ENCODE measurements at regions not wholly inside any gene's neighbourhood (a gene's known extent, or its start where the extent isn't known, plus 50 kb on each side); places are given as distances from the start of the nearest gene placed in this dataset.

GRCh38 chr16:6861815-6862477 is 470.7 kb upstream of the RBFOX1 start:
- Mint-ChIP-seq H3K9me3 (no peaks in the 10 kb centered on the region), H3K4me3 (no peak overlapping the region), H3K27me3 (no peaks in the 10 kb centered on the region), H3K36me3 (no peaks in the 10 kb centered on the region), H3K27ac (no peak overlapping the region), H3K4me1 (no peaks in the 10 kb centered on the region)
- ATAC-seq, result no peak

- no peak overlapping the region for H3K27ac Mint-ChIP-seq
- no peaks in the 10 kb centered on the region for H3K4me1 Mint-ChIP-seq
- ATAC-seq, result no peak
- H3K36me3 Mint-ChIP-seq, result no peaks in the 10 kb centered on the region
- no peaks in the 10 kb centered on the region for H3K27me3 Mint-ChIP-seq
- H3K9me3 Mint-ChIP-seq, result peaks cover 3% of the 10 kb centered on the region
- H3K4me3 Mint-ChIP-seq, result no peak overlapping the region
These were observed 471.4 kb upstream of the RBFOX1 start for GRCh38 chr16:6861135-6861814.

- Mint-ChIP-seq H3K36me3 (no peaks in the 10 kb centered on the region), H3K27me3 (no peaks in the 10 kb centered on the region), H3K4me1 (no peaks in the 10 kb centered on the region), H3K27ac (no peak overlapping the region), H3K4me3 (no peak overlapping the region), H3K9me3 (peaks cover 11% of the 10 kb centered on the region)
- ATAC-seq, result no peak
These were observed 475.1 kb upstream of the RBFOX1 start for GRCh38 chr16:6857575-6857974.

- Mint-ChIP-seq H3K4me3 (no peak overlapping the region), H3K27me3 (no peaks in the 10 kb centered on the region), H3K27ac (no peak overlapping the region), H3K36me3 (no peaks in the 10 kb centered on the region), H3K4me1 (no peaks in the 10 kb centered on the region), H3K9me3 (peaks cover 11% of the 10 kb centered on the region)
- ATAC-seq, result no peak
These were observed 476.1 kb upstream of the RBFOX1 start for GRCh38 chr16:6856578-6856977.

- Mint-ChIP-seq H3K36me3 (no peaks in the 10 kb centered on the region), H3K27me3 (no peaks in the 10 kb centered on the region), H3K27ac (no peak overlapping the region), H3K9me3 (peaks cover 20% of the 10 kb centered on the region), H3K4me1 (no peaks in the 10 kb centered on the region), H3K4me3 (no peak overlapping the region)
- ATAC-seq, result no peak
These were observed 479.1 kb upstream of the RBFOX1 start for GRCh38 chr16:6853565-6853964.

- no peaks in the 10 kb centered on the region for H3K36me3 Mint-ChIP-seq
- H3K27me3 Mint-ChIP-seq, result no peaks in the 10 kb centered on the region
- H3K27ac Mint-ChIP-seq, result no peak overlapping the region
- no peak overlapping the region for H3K4me3 Mint-ChIP-seq
- H3K4me1 Mint-ChIP-seq, result no peaks in the 10 kb centered on the region
- ATAC-seq, result no peak
- peaks cover 23% of the 10 kb centered on the region for H3K9me3 Mint-ChIP-seq
These were observed 479.9 kb upstream of the RBFOX1 start for GRCh38 chr16:6852643-6853225.

GRCh38 chr16:6846452-6846851 is 486.2 kb upstream of the RBFOX1 start:
- Mint-ChIP-seq H3K4me3 (no peak overlapping the region), H3K9me3 (peaks cover 24% of the 10 kb centered on the region), H3K4me1 (no peaks in the 10 kb centered on the region), H3K36me3 (no peaks in the 10 kb centered on the region), H3K27me3 (no peaks in the 10 kb centered on the region), H3K27ac (no peak overlapping the region)
- ATAC-seq, result no peak

- no peak overlapping the region for H3K27ac Mint-ChIP-seq
- peaks cover 13% of the 10 kb centered on the region for H3K9me3 Mint-ChIP-seq
- no peaks in the 10 kb centered on the region for H3K27me3 Mint-ChIP-seq
- H3K36me3 Mint-ChIP-seq, result no peaks in the 10 kb centered on the region
- no peak overlapping the region for H3K4me3 Mint-ChIP-seq
- no peak for ATAC-seq
- no peaks in the 10 kb centered on the region for H3K4me1 Mint-ChIP-seq
These were observed 491.3 kb upstream of the RBFOX1 start for GRCh38 chr16:6841392-6841791.

- peaks cover 7% of the 10 kb centered on the region for H3K9me3 Mint-ChIP-seq
- H3K4me1 Mint-ChIP-seq, result no peaks in the 10 kb centered on the region
- H3K27me3 Mint-ChIP-seq, result no peaks in the 10 kb centered on the region
- no peak overlapping the region for H3K27ac Mint-ChIP-seq
- no peak for ATAC-seq
- H3K4me3 Mint-ChIP-seq, result no peak overlapping the region
- H3K36me3 Mint-ChIP-seq, result no peaks in the 10 kb centered on the region
These were observed 494.9 kb upstream of the RBFOX1 start for GRCh38 chr16:6837722-6838121.

GRCh38 chr16:6836766-6837165 is 495.9 kb upstream of the RBFOX1 start:
- Mint-ChIP-seq H3K9me3 (peaks cover 7% of the 10 kb centered on the region), H3K27ac (no peak overlapping the region), H3K36me3 (no peaks in the 10 kb centered on the region), H3K4me3 (no peak overlapping the region), H3K4me1 (no peaks in the 10 kb centered on the region), H3K27me3 (no peaks in the 10 kb centered on the region)
- ATAC-seq, result no peak

- H3K9me3 Mint-ChIP-seq, result peaks cover 7% of the 10 kb centered on the region
- no peak for ATAC-seq
- H3K27me3 Mint-ChIP-seq, result no peaks in the 10 kb centered on the region
- no peaks in the 10 kb centered on the region for H3K4me1 Mint-ChIP-seq
- H3K4me3 Mint-ChIP-seq, result no peak overlapping the region
- no peak overlapping the region for H3K27ac Mint-ChIP-seq
- no peaks in the 10 kb centered on the region for H3K36me3 Mint-ChIP-seq
These were observed 496.7 kb upstream of the RBFOX1 start for GRCh38 chr16:6835941-6836340.

GRCh38 chr16:6835516-6835915 is 497.1 kb upstream of the RBFOX1 start:
- Mint-ChIP-seq H3K36me3 (no peaks in the 10 kb centered on the region), H3K4me1 (no peaks in the 10 kb centered on the region), H3K4me3 (no peak overlapping the region), H3K27ac (no peak overlapping the region), H3K9me3 (peaks cover 7% of the 10 kb centered on the region), H3K27me3 (no peaks in the 10 kb centered on the region)
- no peak for ATAC-seq

GRCh38 chr16:6828690-6829089 is 504.0 kb upstream of the RBFOX1 start:
- Mint-ChIP-seq H3K4me1 (no peaks in the 10 kb centered on the region), H3K4me3 (no peak overlapping the region), H3K36me3 (no peaks in the 10 kb centered on the region), H3K27ac (no peak overlapping the region), H3K9me3 (peaks cover 8% of the 10 kb centered on the region), H3K27me3 (no peaks in the 10 kb centered on the region)
- no peak for ATAC-seq

GRCh38 chr16:6827931-6828330 is 504.7 kb upstream of the RBFOX1 start:
- H3K4me3 Mint-ChIP-seq, result no peak overlapping the region
- no peaks in the 10 kb centered on the region for H3K36me3 Mint-ChIP-seq
- H3K4me1 Mint-ChIP-seq, result no peaks in the 10 kb centered on the region
- H3K27ac Mint-ChIP-seq, result no peak overlapping the region
- no peaks in the 10 kb centered on the region for H3K27me3 Mint-ChIP-seq
- peaks cover 8% of the 10 kb centered on the region for H3K9me3 Mint-ChIP-seq
- ATAC-seq, result no peak

- H3K4me3 Mint-ChIP-seq, result no peak overlapping the region
- no peaks in the 10 kb centered on the region for H3K27me3 Mint-ChIP-seq
- H3K36me3 Mint-ChIP-seq, result no peaks in the 10 kb centered on the region
- H3K4me1 Mint-ChIP-seq, result no peaks in the 10 kb centered on the region
- H3K9me3 Mint-ChIP-seq, result peaks cover 8% of the 10 kb centered on the region
- H3K27ac Mint-ChIP-seq, result no peak overlapping the region
- no peak for ATAC-seq
These were observed 505.4 kb upstream of the RBFOX1 start for GRCh38 chr16:6827267-6827666.

- Mint-ChIP-seq H3K27me3 (no peaks in the 10 kb centered on the region), H3K9me3 (peaks cover 12% of the 10 kb centered on the region), H3K36me3 (no peaks in the 10 kb centered on the region), H3K27ac (no peak overlapping the region), H3K4me3 (no peak overlapping the region), H3K4me1 (no peaks in the 10 kb centered on the region)
- no peak for ATAC-seq
These were observed 510.6 kb upstream of the RBFOX1 start for GRCh38 chr16:6822041-6822440.
